Spleen (tissue), 7 donors: ENCODE measurements at regions not wholly inside any gene's neighbourhood (a gene's known extent, or its start where the extent isn't known, plus 50 kb on each side); places are given as distances from the start of the nearest gene placed in this dataset.

Source experiments
- POLR2A ChIP-seq, 3 donors: fragments of 450-650 bp; IDR thresholded peaks; one replicate each; pipeline ENCODE4 v1.5.1; 2017; ENCODE audit warnings: antibody characterized with exemption in 3 of 3, mild to moderate bottlenecking in 1 of 3
- TF ChIP-seq, protein P1 (sequence below), 11 experiments: fragments of 200-600 bp in 7 of 11; fragments of 450-650 bp in 4 of 11; sonication (generic) in 4 of 11; IDR thresholded peaks in 8 of 11; conservative IDR thresholded peaks in 3 of 11; 1 replicate in 7 of 11; 2 replicates in 4 of 11; pipeline versions ENCODE4 v1.4.0 to v1.8.0; 2016 to 2021; ENCODE audit warnings: antibody characterized with exemption in 11 of 11, inconsistent platforms in 4 of 11, mild to moderate bottlenecking in 1 of 11
- donor health status: DM: no; HTN: no; CAD: no; lungs with moderate emphysema.
- donor health status: DM: no; HTN: no; CAD: no.
- donor health status: DM: no; HTN: no; CAD: no.

DNA sequence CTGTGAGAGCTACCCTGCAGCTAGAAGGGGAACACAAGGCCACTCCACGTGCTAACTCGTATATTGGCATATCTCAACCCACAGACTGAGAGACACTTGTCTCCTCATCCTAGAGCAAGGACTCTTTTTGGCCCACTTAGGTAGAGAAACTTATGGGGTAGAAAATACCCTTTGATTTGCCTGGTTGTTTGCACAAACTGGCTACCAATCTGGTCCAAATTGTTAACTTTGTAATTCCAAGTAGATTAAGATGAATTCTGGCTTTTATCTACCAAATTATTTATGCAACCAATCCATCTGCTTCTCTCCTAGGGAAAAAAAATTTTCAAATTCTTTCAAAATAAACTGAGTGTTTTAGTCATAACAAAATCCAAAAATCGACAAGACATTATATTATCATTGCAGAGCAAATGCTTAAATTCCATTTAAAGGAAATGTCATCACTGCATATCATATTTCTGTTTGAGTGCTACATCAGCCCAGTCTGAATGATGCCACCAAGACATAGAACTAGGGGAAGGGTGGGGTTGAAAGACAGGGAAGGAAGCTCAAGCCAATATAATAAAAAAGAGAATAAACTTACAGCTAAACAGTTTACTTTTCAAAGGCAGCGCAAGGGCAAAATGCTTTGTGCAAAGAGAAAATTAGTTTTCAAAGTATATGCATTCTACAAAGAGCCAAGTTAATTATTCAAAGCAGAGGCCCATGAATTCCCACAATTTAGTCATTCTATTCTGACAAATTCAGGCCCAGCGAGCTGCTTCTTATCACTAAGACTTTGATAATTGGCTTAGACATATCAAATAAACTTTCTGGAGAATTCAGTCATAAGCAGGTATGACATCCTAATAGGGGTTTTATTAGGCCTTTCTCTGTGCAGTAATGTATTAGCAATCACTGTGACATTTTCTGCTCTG, 198.0 kb downstream of the CAAP1 start:
- TF ChIP-seq, protein P1, sequence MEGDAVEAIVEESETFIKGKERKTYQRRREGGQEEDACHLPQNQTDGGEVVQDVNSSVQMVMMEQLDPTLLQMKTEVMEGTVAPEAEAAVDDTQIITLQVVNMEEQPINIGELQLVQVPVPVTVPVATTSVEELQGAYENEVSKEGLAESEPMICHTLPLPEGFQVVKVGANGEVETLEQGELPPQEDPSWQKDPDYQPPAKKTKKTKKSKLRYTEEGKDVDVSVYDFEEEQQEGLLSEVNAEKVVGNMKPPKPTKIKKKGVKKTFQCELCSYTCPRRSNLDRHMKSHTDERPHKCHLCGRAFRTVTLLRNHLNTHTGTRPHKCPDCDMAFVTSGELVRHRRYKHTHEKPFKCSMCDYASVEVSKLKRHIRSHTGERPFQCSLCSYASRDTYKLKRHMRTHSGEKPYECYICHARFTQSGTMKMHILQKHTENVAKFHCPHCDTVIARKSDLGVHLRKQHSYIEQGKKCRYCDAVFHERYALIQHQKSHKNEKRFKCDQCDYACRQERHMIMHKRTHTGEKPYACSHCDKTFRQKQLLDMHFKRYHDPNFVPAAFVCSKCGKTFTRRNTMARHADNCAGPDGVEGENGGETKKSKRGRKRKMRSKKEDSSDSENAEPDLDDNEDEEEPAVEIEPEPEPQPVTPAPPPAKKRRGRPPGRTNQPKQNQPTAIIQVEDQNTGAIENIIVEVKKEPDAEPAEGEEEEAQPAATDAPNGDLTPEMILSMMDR (IDR thresholded peaks at IDR 0.05 in 8 of 11, conservative IDR thresholded peaks at IDR 0.05 in 3 of 11): no peak
- no peak for TF ChIP-seq POLR2A (IDR thresholded peaks at IDR 0.05)
